GM12874 (cell line): ENCODE measurements at regions not wholly inside any gene's neighbourhood (a gene's known extent, or its start where the extent isn't known, plus 50 kb on each side); places are given as distances from the start of the nearest gene placed in this dataset.

Source experiments
- CTCF ChIP-seq: IDR thresholded peaks from 2 replicates; pipeline ENCODE4 v1.5.1; 2011; ENCODE audit warnings: low read depth, mild to moderate bottlenecking, control low read depth, low read length, moderate library complexity; ENCODE audit not compliant: insufficient read depth

- no peak for TF ChIP-seq CTCF
These were observed 805.3 kb downstream of the SEMA5A start for GRCh38 chr5:8740595-8740994.

- TF ChIP-seq CTCF = no peak
These were observed 796.3 kb downstream of the SEMA5A start for GRCh38 chr5:8749556-8749955.

GRCh38 chr5:8750100-8750499 is 795.8 kb downstream of the SEMA5A start:
- no peak for TF ChIP-seq CTCF

GRCh38 chr5:8751971-8752370 is 793.9 kb downstream of the SEMA5A start:
- no peak for TF ChIP-seq CTCF

- no peak for TF ChIP-seq CTCF
These were observed 793.3 kb downstream of the SEMA5A start for GRCh38 chr5:8752595-8752994.

- TF ChIP-seq CTCF = peak; percentile 7; the same call in 1 of the 2 replicates
These were observed 789.3 kb downstream of the SEMA5A start for GRCh38 chr5:8756498-8757084.

- no peak for TF ChIP-seq CTCF
These were observed 780.0 kb downstream of the SEMA5A start for GRCh38 chr5:8765886-8766285.
